ENCODE measurements at regions not wholly inside any gene's neighbourhood (a gene's known extent, or its start where the extent isn't known, plus 50 kb on each side); places are given as distances from the start of the nearest gene placed in this dataset.

DNA sequence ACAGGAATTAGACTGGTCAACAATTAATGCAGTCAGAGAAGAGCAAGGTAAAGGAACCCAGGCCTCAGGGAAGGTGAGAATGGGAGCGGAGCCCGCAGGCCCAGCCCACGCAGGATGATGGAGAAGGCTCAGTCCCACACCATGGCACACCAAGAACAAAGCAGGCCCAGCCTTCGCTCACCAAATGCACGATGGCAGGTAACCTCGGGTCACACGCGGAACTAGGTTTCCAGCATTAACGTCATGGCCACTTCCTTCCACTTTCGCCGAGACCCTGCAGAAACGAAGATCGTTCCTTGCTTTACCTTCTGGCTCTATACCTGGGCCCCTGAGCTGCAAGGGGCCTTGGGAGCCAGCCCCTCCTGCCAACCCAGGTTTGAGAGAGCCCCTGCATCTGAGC, 240.2 kb upstream of the C1orf174 start:
- no peak for DNase-seq (ENCODE audit: low spot score)

DNA sequence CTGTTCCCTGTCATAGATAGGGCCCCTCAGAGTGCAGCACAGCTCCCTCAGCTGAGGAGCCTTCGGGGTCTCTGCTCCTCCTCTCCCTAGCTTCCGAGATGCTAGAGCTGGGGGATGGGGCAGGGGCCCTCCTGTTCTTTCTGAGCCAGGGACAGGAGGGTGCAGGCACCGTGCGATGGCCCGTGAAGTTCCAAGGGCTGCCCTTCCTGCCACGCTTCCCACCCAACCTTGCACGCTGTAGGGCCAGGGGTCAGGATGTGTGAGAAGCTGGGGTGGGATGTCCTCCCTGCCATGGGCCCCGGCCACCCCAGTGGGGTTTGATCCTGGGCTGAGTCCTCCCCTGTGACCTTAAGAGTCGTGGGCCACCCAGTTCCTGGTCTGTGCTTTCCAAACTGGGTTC, 240.7 kb upstream of the C1orf174 start:
- no peak for DNase-seq (ENCODE audit: low spot score)

DNA sequence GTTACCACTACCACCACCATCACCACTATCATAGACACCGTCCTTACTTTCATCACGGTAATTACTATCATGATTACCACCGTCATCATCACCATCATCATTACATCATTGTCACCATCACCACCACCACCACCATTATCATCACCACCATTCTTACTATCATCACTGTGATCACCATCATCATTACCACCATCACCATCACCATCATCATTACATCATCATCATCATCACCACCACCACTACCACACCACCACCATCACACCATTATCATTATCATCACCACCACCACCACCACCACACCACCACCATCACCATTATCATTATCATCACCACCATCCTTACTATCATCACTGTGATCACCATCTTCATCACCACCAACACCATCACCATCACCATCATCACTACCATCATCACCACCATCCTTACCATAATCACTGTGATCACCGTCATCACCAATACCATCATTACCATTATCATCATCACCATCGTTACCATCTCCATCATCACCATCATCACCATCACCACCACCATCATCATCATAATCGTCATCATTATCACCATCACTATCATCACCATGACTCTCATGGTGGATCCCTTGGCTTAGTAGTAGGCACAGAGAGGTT, 244.4 kb upstream of the C1orf174 start:
- no peak for DNase-seq (ENCODE audit: low spot score)

DNA sequence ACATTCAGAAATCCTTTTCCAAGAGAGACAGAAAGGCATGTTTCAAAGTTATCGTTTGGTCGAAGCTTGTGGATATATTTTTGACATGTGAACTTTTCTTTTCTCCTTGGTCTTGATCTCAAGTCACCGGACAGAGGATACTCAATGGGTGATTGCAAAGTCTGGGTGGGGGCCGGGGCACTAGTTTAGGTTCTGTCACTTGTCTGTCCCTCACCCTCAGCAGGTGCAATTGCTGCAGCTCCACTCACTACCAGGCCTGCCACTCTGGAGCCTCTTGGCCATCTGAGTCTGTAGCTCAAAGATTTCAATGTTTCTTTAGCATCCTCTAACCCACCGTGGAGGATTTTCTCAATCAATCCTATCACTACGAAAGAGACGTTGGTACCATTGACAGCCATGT, 246.0 kb upstream of the C1orf174 start:
- DNase-seq (ENCODE audit: low spot score): no peak

DNA sequence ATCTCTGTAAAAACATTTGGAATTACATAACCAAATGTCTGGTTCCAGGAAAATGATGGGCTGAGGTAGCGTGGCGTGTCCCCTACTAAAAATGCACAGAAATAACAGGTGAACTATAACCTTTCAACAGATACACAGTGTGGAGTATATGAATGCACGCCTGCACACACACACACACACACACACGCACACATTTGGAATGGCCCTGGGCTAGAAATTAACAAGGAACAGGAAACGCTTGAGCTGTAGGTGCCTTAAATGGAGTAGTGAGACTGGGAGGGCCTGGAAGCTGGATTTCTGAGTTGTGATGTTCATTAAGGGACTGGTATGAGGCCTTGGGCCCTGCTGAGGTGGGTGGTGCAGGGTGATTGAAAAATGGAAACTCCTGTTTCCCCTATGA, 246.5 kb upstream of the C1orf174 start:
- no peak for DNase-seq (ENCODE audit: low spot score)

DNA sequence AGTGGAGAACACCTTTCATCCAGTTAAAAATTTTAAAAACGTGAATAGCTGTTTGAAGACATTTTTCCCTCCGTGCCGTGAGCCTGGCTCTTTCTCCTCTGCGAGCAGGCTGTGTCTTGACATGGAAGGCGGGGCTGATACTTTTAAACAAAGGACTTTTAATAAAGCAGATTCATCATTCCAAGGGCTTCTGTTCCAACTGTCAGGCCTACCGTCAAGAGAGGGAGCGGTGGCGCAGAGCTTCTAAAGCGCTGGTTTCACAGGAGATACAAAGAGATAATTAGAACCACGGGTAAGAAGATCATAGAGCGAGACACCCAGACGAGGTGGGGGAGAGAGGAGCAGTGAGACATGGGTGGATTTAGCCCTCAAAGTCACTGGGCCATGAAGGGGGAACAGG, 247.4 kb upstream of the C1orf174 start:
- DNase-seq (ENCODE audit: low spot score): no peak

DNA sequence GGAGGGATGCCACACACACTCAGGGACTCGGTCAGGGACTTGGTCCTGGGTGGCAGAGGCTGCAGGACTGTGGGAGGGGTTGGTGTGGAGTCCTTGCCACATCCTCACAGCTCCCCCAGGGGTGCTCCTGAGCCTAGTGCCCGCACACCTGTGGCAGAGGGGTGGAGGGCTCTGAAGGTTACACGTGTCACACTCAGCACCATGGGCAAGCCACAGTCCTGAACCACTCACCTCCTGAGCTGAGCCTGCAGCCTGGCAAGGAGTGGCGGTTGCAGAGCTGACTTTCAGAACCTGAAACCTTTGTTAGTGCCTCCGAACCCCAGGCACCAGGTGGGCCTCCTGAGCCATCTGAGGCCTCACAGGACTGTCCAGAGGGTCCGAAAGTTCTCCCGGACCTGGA, 249.2 kb upstream of the C1orf174 start:
- no peak for DNase-seq (ENCODE audit: low spot score)

DNA sequence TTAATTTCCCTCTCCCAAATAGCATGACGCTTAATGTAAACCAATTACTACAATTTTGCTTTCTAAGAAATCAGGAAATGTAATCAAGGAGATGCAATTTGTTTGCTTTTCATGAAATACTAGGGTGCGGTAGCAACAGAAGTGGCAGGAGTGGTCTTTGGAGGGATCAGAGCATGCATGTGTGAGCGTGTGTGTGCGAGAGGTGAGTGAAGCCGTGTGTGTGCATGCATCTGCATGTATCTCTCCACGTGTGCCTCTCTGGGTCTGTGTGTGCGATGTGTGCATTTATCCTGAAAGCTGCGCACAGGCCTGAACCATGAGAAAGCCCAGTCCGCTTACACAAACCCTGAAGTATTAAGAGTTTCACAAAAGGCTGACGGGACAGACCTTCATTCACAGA, 249.8 kb upstream of the C1orf174 start:
- no peak for DNase-seq (ENCODE audit: low spot score)

DNA sequence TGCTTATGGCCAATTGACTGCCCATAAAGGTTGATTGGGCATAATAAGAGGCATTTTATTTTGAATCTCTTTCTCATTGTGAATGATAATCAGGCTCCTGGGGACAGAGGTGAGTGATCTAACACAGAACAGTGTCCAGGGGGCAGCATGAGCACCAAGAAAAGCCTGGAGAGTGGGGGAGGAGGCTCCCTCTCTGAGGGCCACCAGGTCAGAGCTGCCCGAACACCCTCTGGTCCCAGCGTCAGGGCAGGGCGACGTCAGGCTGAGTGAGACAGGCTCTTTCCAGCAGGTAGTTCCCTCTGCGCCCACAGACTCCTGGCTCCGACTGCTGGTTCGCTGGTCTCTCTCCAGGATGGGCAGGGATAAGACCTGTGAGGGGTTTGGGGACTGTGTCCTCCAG, 250.2 kb upstream of the C1orf174 start:
- DNase-seq (ENCODE audit: low spot score): no peak

DNA sequence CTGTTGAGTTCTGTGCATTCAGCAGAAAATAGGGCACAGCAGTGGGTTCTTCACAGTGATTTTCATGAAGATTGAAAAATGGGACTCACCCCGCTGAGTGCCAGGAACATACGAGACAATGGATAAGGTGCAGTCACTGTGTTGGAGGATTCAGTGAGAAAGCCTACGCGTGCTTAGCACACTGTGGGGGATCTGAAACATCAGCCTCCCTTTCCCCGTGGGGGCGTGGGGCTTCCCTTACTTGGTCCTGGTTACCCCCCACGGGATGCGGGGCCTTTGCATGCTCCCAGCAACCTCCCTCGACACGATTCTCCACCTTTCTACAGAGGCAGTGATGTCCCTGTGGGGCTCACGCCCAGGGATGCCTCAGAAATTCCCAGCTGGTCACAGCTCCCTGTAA, 252.2 kb upstream of the C1orf174 start:
- DNase-seq (ENCODE audit: low spot score): no peak

DNA sequence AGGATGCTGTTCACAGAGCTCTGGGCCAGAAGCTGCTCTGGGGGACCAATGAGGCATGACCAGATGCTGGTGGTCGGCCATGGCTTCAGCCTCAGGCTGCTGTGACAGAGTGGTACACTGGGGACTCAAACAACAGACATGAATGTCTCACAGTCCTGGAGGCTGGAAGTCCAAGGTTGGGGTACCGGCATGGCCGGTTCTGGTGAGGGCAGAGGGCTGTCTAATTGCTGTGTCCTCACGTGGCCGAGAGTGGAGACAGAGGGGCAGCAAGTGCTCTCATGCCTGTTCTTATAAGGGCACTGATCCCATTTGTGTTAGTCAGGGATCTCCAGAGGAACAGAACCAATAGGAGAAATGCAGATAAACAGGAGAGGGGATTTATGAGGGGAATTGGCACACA, 253.5 kb upstream of the C1orf174 start:
- DNase-seq (ENCODE audit: low spot score): no peak

DNA sequence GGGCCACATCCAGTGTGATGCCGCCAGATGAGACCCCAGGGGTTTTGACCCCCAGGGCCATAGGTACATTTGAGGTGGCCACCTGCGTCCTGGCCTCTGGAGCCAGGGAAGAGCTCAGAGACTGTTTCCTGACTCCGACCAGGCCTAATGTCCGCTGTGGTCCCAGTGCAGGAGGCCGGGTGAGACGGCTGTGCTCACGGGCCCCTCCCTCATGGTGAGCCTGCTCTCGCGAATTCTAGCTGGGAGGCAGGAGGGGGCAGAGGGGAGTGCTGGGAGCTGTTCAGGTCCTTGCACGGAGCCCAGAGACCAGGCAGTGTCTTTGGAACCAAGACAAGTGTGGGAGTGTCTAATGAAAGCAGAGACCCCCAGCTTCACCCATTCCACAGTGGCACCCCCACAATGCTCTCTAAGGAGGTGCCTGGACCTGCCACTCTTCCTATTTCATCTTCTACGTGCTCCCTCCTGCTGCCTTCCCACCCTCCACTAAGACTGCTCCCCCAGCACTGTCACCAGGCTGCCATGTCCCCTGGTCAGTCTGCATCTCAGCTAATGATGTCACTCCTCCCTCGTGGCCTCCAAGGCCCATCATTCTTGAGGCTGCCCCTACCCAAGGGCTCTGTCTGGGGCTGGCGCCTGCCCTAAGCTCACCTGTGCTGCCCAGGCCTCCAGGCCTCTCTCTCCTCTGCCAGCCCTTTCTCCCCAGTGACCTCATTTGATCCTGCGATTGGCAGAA, 256.3 kb upstream of the C1orf174 start:
- DNase-seq (ENCODE audit: low spot score): no peak

DNA sequence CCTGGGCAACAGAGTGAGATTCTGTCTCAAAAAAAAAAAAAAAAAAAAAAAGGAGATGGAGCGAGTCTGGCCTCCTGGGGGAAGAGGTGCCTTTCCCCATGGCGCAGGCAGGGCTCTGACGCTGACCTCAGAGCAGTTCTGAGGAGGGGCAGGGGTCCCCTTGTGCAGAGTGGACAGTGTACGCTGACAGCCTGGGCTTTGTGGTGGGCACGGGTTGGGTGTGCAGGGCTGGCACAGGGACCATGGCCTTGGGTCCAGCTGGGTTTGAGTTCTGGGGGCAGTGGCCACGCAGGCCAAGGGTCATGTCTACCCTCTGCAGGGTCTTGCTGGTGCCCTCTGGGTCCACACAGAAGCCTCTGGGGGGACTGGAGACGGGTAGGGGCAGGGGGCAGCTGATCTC, 260.1 kb upstream of the C1orf174 start:
- DNase-seq (ENCODE audit: low spot score): no peak

DNA sequence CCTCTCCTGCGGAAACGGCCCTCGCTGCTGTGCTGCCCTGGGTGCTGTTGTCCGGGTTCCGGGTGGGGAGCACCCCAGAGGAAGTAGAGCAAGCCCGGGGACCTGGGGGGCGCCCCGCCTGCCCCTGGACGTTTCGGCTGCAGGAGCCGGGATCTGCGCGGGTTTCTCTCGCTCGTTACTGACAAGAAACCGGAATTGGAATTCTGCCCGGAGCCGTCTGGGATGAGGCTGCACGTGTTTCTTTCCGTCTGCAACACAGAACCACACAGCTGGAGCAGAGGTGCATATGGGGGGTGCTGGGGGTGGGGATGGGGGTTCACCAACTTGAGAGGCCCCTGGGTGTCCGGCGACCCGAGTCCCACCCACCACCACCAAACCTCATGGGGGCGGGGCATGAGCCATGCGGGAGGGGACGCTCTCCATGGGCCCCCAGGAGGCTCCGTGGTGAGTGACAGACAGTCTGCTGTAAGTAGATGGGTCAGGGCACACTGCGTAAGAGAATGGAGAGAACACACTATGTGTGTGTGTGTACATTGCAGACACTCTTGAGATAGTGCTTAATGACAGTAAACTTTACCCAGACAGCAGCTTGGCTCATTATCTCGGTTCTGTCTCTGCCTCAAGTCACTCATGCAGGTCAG, 261.4 kb upstream of the C1orf174 start:
- DNase-seq (ENCODE audit: low spot score): no peak

DNA sequence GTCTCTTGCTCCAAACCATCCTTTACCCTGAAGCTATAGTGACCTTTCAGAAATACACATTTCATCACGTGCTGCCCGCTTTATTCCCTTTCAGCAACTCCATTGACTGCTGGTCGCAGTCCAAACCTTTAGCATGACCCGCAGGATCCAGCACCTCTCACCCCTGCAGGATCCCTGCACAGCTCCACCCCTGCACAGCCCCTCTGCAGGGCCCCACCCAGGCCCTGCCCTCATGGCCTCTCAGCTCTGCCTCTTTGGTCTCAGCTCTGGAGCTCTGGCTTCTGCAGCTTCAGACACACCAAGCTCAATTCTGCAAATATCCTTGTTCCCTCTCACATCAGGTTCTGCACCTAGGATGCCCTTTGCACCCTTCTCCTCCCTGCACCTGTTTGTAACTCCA, 264.9 kb upstream of the C1orf174 start:
- DNase-seq (ENCODE audit: low spot score): no peak

DNA sequence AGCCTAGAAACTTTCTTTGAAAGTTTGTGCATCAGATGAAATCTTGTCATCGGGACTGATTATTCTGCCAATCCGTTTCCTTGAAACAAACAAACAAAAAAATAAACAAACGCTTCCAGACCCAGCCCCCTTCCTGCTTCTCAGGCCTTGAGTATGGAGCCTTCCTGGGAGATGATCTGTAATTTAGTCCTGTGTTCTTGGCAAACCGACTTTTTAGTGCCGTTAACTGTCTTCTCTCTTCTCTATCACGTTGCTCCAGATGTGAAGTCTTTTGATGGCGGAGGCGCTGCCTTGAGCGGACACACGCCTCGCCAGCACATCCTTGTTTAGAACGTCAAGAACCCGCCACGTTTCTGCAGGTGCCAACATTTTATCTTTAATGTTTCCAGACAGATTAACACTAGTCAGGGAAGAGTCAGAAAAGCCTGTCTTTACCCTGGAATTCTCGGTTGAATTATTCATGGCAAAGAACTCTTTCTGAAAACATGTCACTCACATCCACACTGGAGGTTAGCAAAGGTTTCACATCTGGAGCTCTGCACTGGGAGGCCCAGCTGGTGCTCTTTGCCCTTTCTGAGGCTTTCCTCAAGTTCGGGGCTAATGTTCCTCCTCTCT, 265.7 kb upstream of the C1orf174 start:
- no peak for DNase-seq (ENCODE audit: low spot score)

DNA sequence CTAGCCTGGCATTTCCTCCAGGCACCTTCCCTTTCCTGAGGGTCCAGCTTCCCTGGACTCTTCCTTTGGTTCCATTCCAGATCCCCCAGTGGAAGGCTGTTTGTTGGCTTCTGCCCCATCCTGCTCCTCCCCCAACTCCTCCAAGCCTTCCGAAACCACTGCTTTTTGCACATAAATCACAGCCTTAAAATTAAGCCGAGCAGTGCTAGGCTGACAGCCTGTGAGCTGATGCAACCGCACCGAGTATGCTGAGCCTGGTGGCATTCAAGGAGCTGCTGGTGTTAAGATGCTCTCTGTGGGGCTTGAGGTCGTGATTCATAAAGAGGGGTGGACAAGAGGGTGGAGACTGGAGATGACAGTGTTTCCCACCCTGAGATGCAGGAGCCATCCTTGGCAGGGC, 266.6 kb upstream of the C1orf174 start:
- no peak for DNase-seq (ENCODE audit: low spot score)

DNA sequence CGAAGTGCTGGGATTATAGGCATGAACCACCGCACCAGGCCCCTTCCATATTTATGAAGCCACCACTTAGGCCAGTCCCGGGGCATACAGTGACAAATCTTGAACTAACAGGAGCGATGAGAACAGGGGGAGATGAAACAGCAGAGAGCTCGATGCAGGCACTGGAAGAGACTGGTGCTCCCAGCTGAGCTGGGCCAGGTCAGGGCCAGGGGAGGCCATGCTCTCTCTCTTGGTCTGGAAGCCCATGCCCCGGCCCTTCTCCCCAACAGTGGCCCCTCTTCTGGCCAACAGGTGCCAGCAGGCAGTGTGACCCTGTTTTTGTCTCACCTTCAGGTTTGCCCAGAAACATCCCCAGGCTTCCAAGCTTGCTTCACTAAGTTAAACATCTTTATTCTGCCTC, 269.9 kb upstream of the C1orf174 start:
- no peak for DNase-seq (ENCODE audit: low spot score)

DNA sequence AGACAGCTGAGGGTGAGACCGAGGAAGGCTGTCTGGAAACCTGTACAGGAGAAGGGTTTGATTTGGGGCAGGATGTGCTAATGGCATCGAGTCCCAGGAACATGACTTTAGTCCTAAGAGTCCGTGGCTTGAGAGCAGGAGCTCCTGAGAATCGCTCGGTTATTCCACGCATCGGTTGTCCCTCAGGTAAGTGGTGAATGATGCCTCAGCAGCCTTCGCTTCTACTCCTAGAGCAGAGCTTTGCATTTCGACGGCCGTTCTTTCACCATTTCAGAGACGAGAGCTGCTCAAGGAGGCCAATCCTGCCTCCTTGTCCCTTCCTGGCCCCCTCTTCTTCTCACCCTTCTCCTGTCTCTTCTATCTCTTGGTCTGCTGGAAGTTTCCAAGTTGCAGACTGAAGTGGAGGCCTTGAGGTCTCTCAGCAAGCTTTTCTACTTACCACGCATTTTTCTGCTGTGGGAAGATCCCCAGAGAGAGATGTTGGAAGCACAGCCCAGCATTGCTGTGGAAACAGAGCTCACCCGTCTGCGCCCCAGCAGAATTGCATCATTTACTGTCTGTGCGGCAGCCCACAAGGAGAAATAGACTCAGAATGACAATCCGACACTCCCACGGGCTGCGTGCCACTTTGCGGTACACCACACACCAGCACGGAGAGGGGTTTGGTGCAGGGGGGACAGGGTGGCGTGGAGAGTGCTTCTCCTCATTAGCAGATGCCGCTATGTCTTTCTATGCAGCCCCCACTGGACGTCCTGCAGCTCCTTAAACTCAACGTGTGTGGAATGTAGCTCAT, 270.7 kb upstream of the C1orf174 start:
- DNase-seq (ENCODE audit: low spot score): no peak

DNA sequence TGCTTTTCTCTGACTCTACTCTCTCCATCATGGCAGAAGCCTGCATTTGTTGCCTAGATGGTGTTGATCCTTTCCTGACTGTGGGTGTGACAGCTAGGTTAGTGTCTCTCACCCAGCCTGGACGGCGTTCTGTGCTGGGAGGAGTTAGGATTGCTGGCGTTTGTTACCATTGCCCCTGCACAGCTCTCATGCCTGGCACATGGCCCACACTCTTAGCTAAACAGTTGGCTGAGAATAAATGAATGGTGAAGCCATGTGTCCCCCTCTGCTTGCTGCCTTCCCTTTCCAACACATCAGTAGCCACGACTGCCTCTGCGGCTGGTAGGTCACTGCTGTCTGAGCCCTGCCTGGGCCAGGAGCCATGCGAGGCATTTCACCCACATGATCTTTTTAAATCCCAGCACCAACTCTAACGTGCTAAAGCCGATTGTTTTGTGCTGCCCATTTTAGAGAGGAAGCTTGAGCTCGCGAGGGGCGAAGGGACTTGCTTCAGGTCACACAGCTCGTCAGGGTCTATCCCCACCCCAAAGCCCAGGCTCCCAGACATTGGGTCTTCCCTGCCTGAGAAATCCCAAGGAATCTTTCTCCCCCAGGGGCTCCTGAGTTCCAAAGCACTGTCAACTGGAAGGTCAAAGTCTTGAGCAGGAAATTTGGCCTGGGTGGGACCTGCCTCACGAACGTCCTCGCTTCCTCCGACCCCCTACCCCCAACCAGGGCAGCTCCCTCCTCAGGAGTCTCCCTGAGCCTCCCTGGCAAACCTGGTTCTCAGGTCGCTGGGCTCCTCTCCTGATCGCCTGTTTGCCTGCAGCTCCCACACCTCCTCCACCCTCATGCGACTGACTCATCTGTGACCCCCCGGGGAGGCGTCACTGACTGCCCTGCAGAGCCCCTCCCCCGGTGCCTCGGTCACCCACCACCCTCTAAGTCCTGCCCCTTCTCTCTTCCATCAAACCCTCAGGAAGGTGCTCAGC, 271.7 kb upstream of the C1orf174 start:
- DNase-seq (ENCODE audit: low spot score): no peak
